ENCODE measurements at regions not wholly inside any gene's neighbourhood (a gene's known extent, or its start where the extent isn't known, plus 50 kb on each side); places are given as distances from the start of the nearest gene placed in this dataset.

DNA sequence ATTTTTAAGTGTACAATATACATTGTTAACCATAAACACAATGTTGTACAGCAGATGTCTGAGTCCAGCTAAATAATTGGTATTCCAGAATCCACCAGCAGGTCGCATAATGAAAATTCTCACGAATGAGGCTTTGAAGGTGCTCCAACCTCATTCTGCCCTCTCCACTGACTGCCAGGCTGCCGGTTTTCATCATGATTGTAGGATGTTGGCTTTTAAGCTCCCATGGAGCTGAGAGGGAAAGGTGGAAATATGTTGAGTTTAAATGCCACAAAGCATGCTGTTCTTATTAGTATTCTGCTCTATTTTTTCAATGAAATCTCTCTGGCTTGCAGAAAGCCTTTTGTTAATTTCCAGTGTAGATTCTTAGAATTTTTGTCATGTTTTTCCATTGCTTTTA lies 337.2 kb upstream of the DDI1 start (continued):
- TF ChIP-seq, protein P1, sequence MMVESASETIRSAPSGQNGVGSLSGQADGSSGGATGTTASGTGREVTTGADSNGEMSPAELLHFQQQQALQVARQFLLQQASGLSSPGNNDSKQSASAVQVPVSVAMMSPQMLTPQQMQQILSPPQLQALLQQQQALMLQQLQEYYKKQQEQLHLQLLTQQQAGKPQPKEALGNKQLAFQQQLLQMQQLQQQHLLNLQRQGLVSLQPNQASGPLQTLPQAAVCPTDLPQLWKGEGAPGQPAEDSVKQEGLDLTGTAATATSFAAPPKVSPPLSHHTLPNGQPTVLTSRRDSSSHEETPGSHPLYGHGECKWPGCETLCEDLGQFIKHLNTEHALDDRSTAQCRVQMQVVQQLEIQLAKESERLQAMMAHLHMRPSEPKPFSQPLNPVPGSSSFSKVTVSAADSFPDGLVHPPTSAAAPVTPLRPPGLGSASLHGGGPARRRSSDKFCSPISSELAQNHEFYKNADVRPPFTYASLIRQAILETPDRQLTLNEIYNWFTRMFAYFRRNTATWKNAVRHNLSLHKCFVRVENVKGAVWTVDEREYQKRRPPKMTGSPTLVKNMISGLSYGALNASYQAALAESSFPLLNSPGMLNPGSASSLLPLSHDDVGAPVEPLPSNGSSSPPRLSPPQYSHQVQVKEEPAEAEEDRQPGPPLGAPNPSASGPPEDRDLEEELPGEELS (CRISPR knock-in tag; IDR thresholded peaks at IDR 0.05) = no peak
- TF ChIP-seq RORB (CRISPR knock-in tag; IDR thresholded peaks at IDR 0.05) (no peak), TEAD1 (CRISPR knock-in tag; IDR thresholded peaks at IDR 0.05) (no peak), PRRX2 (CRISPR knock-in tag; IDR thresholded peaks at IDR 0.05) (no peak), GTF2I (CRISPR knock-in tag; conservative IDR thresholded peaks at IDR 0.05) (no peak)
- TF ChIP-seq, protein P2, sequence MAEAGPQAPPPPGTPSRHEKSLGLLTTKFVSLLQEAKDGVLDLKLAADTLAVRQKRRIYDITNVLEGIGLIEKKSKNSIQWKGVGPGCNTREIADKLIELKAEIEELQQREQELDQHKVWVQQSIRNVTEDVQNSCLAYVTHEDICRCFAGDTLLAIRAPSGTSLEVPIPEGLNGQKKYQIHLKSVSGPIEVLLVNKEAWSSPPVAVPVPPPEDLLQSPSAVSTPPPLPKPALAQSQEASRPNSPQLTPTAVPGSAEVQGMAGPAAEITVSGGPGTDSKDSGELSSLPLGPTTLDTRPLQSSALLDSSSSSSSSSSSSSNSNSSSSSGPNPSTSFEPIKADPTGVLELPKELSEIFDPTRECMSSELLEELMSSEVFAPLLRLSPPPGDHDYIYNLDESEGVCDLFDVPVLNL (CRISPR knock-in tag; IDR thresholded peaks at IDR 0.05; ENCODE audit: borderline replicate concordance, low read depth) = no peak
- TF ChIP-seq, protein P3, sequence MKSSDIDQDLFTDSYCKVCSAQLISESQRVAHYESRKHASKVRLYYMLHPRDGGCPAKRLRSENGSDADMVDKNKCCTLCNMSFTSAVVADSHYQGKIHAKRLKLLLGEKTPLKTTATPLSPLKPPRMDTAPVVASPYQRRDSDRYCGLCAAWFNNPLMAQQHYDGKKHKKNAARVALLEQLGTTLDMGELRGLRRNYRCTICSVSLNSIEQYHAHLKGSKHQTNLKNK (CRISPR knock-in tag; IDR thresholded peaks at IDR 0.05) = no peak
- TF ChIP-seq, protein P4, sequence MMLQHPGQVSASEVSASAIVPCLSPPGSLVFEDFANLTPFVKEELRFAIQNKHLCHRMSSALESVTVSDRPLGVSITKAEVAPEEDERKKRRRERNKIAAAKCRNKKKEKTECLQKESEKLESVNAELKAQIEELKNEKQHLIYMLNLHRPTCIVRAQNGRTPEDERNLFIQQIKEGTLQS (CRISPR knock-in tag; conservative IDR thresholded peaks at IDR 0.05) = no peak
- TF ChIP-seq, protein P5, sequence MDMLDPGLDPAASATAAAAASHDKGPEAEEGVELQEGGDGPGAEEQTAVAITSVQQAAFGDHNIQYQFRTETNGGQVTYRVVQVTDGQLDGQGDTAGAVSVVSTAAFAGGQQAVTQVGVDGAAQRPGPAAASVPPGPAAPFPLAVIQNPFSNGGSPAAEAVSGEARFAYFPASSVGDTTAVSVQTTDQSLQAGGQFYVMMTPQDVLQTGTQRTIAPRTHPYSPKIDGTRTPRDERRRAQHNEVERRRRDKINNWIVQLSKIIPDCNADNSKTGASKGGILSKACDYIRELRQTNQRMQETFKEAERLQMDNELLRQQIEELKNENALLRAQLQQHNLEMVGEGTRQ (CRISPR knock-in tag; IDR thresholded peaks at IDR 0.05) = no peak
- TF ChIP-seq, protein P6, sequence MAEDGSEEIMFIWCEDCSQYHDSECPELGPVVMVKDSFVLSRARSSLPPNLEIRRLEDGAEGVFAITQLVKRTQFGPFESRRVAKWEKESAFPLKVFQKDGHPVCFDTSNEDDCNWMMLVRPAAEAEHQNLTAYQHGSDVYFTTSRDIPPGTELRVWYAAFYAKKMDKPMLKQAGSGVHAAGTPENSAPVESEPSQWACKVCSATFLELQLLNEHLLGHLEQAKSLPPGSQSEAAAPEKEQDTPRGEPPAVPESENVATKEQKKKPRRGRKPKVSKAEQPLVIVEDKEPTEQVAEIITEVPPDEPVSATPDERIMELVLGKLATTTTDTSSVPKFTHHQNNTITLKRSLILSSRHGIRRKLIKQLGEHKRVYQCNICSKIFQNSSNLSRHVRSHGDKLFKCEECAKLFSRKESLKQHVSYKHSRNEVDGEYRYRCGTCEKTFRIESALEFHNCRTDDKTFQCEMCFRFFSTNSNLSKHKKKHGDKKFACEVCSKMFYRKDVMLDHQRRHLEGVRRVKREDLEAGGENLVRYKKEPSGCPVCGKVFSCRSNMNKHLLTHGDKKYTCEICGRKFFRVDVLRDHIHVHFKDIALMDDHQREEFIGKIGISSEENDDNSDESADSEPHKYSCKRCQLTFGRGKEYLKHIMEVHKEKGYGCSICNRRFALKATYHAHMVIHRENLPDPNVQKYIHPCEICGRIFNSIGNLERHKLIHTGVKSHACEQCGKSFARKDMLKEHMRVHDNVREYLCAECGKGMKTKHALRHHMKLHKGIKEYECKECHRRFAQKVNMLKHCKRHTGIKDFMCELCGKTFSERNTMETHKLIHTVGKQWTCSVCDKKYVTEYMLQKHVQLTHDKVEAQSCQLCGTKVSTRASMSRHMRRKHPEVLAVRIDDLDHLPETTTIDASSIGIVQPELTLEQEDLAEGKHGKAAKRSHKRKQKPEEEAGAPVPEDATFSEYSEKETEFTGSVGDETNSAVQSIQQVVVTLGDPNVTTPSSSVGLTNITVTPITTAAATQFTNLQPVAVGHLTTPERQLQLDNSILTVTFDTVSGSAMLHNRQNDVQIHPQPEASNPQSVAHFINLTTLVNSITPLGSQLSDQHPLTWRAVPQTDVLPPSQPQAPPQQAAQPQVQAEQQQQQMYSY (CRISPR knock-in tag; IDR thresholded peaks at IDR 0.05) = no peak

DNA sequence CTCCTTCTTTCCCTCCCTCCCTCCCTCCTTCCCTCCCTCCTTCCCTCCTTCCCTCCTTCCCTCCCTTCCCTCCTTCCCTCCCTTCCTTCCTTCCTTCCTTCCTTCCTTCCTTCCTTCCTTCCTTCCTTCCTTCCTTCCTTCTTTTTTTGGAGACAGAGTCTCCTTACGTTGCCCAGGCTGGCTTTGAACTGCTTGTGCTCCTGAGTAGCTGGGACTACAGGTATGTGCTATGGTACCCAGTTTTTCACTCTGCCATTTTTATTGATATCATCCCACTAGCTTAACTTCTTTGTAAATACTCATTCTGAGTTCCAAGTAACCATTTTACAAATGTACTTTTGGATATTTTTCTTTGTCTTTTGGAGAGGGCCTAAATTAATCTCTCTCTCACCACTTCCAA lies 336.8 kb upstream of the DDI1 start:
- TF ChIP-seq, protein P3 (CRISPR knock-in tag; IDR thresholded peaks at IDR 0.05) = no peak
- TF ChIP-seq TEAD1 (CRISPR knock-in tag; IDR thresholded peaks at IDR 0.05) (no peak), SMAD4 (CRISPR knock-in tag; IDR thresholded peaks at IDR 0.05) (no peak), KAT7 (CRISPR knock-in tag; IDR thresholded peaks at IDR 0.05; ENCODE audit: borderline replicate concordance) (no peak), NR3C1 (CRISPR knock-in tag; conservative IDR thresholded peaks at IDR 0.05; ENCODE audit: low read depth) (no peak), CBFB (CRISPR knock-in tag; IDR thresholded peaks at IDR 0.05; ENCODE audit: low read depth) (no peak), ZNF219 (CRISPR knock-in tag; IDR thresholded peaks at IDR 0.05; ENCODE audit: borderline replicate concordance) (no peak), EMX1 (CRISPR knock-in tag; IDR thresholded peaks at IDR 0.05) (no peak)
- TF ChIP-seq, protein P7, sequence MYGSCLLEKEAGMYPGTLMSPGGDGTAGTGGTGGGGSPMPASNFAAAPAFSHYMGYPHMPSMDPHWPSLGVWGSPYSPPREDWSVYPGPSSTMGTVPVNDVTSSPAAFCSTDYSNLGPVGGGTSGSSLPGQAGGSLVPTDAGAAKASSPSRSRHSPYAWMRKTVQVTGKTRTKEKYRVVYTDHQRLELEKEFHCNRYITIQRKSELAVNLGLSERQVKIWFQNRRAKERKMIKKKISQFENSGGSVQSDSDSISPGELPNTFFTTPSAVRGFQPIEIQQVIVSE (CRISPR knock-in tag; IDR thresholded peaks at IDR 0.05; ENCODE audit: borderline replicate concordance) = no peak
- TF ChIP-seq, protein P8, sequence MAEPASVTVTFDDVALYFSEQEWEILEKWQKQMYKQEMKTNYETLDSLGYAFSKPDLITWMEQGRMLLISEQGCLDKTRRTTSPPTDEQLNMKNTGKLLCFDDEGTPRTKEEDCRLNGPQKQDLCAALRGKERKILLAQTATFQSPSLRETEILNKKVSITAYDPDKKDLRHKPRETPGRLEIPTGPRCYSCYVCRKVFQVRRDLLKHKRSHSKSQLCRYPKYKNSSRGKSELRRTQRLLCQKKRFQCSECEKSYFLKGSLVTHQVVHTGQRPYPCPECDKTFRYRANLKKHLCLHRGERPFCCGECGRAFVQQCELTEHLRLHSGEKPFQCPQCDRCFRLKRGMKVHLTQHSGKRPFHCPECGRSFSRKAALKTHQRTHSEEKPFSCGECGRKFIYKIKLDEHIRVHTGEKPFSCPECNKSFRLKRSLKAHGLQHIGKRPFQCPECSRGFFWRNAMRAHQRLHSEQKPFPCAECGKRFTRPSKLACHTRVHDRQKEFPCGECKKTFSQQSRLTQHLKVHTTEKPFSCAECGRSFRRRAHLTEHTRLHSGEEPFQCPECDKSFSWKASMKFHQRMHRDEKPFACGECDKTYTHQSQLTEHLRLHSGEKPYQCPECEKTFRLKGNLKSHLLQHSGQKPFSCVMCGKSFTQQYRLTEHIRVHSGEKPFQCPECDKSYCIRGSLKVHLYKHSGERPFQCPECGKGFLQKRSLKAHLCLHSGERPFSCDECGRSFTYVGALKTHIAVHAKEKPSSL (CRISPR knock-in tag; conservative IDR thresholded peaks at IDR 0.05) = no peak
- TF ChIP-seq, protein P9, sequence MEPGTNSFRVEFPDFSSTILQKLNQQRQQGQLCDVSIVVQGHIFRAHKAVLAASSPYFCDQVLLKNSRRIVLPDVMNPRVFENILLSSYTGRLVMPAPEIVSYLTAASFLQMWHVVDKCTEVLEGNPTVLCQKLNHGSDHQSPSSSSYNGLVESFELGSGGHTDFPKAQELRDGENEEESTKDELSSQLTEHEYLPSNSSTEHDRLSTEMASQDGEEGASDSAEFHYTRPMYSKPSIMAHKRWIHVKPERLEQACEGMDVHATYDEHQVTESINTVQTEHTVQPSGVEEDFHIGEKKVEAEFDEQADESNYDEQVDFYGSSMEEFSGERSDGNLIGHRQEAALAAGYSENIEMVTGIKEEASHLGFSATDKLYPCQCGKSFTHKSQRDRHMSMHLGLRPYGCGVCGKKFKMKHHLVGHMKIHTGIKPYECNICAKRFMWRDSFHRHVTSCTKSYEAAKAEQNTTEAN (CRISPR knock-in tag; IDR thresholded peaks at IDR 0.05) = no peak
- TF ChIP-seq, protein P5 (CRISPR knock-in tag; IDR thresholded peaks at IDR 0.05) = no peak
- no peaks in the 10 kb centered on the region for H3K36me3 Mint-ChIP-seq
- H3K27me3 Mint-ChIP-seq (ENCODE audit: low read depth) = no peaks in the 10 kb centered on the region
- H3K4me1 Mint-ChIP-seq = peaks cover 6% of the 10 kb centered on the region; the same call in 1 of the 2 replicates
- no peak overlapping the region for H3K4me3 Mint-ChIP-seq
- DNase-seq (ENCODE audit: low spot score) (no peak), ATAC-seq (no peak)
- H3K9me3 Mint-ChIP-seq = peaks cover 19% of the 10 kb centered on the region
- CTCF ChIA-PET = interaction anchor here (1.3 to 1.6 kb wide), 2 partner anchors 17 to 253 kb away, joined by 3 to 6 read pairs; no protein-coding TSS in a partner anchor
- H3K27ac Mint-ChIP-seq = no peak overlapping the region
- POLR2A ChIA-PET = no interaction called here
